Stimulated activated CD4-positive, alpha-beta T cell treated with anti-CD3 and anti-CD28 coated beads, Interleukin-4, amount 100 ng/mL, for 48 hours (primary cell): ENCODE measurements at regions not wholly inside any gene's neighbourhood (a gene's known extent, or its start where the extent isn't known, plus 50 kb on each side); places are given as distances from the start of the nearest gene placed in this dataset.

Experiments
- DNase-seq, 2 donors: peaks; one replicate each; pipeline ENCODE4 v3.0.0-alpha.2; 2020; ENCODE audit warnings: low read depth in 2 of 2

- DNase-seq, result no peak
These were observed 217.5 kb downstream of the GLI2 start for GRCh38 chr2:120953066-120953756.

GRCh38 chr2:120953843-120954584 lies 218.3 kb downstream of the GLI2 start:
- no peak for DNase-seq

GRCh38 chr2:120954939-120955338 lies 219.3 kb downstream of the GLI2 start:
- DNase-seq, result no peak

GRCh38 chr2:120955427-120955826 lies 219.8 kb downstream of the GLI2 start:
- no peak for DNase-seq

- no peak for DNase-seq
These were observed 221.0 kb downstream of the GLI2 start for GRCh38 chr2:120956486-120957156.

- DNase-seq, result no peak
These were observed 222.2 kb downstream of the GLI2 start for GRCh38 chr2:120957905-120958304.

- DNase-seq, result peak in 1 of 2 donors; percentile 6
These were observed 223.1 kb downstream of the GLI2 start for GRCh38 chr2:120958623-120959366.

- no peak for DNase-seq
These were observed 223.8 kb downstream of the GLI2 start for GRCh38 chr2:120959426-120959825.

GRCh38 chr2:120960770-120961366 lies 225.2 kb downstream of the GLI2 start:
- no peak for DNase-seq

GRCh38 chr2:120961396-120961795 lies 225.7 kb downstream of the GLI2 start:
- DNase-seq, result no peak

GRCh38 chr2:120963997-120964705 lies 228.5 kb downstream of the GLI2 start:
- no peak for DNase-seq

GRCh38 chr2:120964819-120965218 lies 229.2 kb downstream of the GLI2 start:
- no peak for DNase-seq

- DNase-seq, result no peak
These were observed 231.0 kb downstream of the GLI2 start for GRCh38 chr2:120966510-120967254.

GRCh38 chr2:120968307-120969015 lies 232.8 kb downstream of the GLI2 start:
- no peak for DNase-seq

GRCh38 chr2:120969613-120970355 lies 234.1 kb downstream of the GLI2 start:
- DNase-seq, result no peak

- DNase-seq, result no peak
These were observed 236.2 kb downstream of the GLI2 start for GRCh38 chr2:120971866-120972265.

GRCh38 chr2:120972286-120972685 lies 236.6 kb downstream of the GLI2 start:
- DNase-seq, result no peak

- DNase-seq, result no peak
These were observed 237.5 kb downstream of the GLI2 start for GRCh38 chr2:120973196-120973595.

GRCh38 chr2:120974950-120975349 lies 239.3 kb downstream of the GLI2 start:
- no peak for DNase-seq
